CD4-positive, alpha-beta T cell treated with Interferon alpha-2 for 1 hour (primary cell): ENCODE measurements at regions not wholly inside any gene's neighbourhood (a gene's known extent, or its start where the extent isn't known, plus 50 kb on each side); places are given as distances from the start of the nearest gene placed in this dataset.

ENCODE experiments used
- DNase-seq, 2 donors: peaks; one replicate each; pipeline ENCODE4 v3.0.0-alpha.2; 2020 to 2022

GRCh38 chr3:104547031-104547430, 819.7 kb upstream of the ALCAM start:
- DNase-seq = no peak

- no peak for DNase-seq
These were observed 818.3 kb upstream of the ALCAM start for GRCh38 chr3:104548401-104548800.

- no peak for DNase-seq
These were observed 817.5 kb upstream of the ALCAM start for GRCh38 chr3:104549099-104549714.

- no peak for DNase-seq
These were observed 813.6 kb upstream of the ALCAM start for GRCh38 chr3:104553121-104553520.

GRCh38 chr3:104554425-104554824, 812.3 kb upstream of the ALCAM start:
- DNase-seq = no peak

- DNase-seq = no peak
These were observed 811.0 kb upstream of the ALCAM start for GRCh38 chr3:104555728-104556127.

- no peak for DNase-seq
These were observed 810.2 kb upstream of the ALCAM start for GRCh38 chr3:104556372-104557078.

GRCh38 chr3:104561324-104561723, 805.4 kb upstream of the ALCAM start:
- DNase-seq = no peak

- DNase-seq = peak; percentile 30 to 66
These were observed 802.6 kb upstream of the ALCAM start for GRCh38 chr3:104564045-104564643.

GRCh38 chr3:104566054-104566453, 800.7 kb upstream of the ALCAM start:
- DNase-seq = no peak

- DNase-seq = no peak
These were observed 791.1 kb upstream of the ALCAM start for GRCh38 chr3:104575634-104576033.

- DNase-seq = no peak
These were observed 788.2 kb upstream of the ALCAM start for GRCh38 chr3:104578558-104578957.

GRCh38 chr3:104582092-104582491, 784.6 kb upstream of the ALCAM start:
- no peak for DNase-seq

- no peak for DNase-seq
These were observed 782.0 kb upstream of the ALCAM start for GRCh38 chr3:104584682-104585081.

- no peak for DNase-seq
These were observed 780.4 kb upstream of the ALCAM start for GRCh38 chr3:104586344-104586743.

GRCh38 chr3:104588442-104588841, 778.3 kb upstream of the ALCAM start:
- DNase-seq = no peak

- no peak for DNase-seq
These were observed 774.9 kb upstream of the ALCAM start for GRCh38 chr3:104591776-104592175.

GRCh38 chr3:104594491-104594890, 772.2 kb upstream of the ALCAM start:
- DNase-seq = no peak

- no peak for DNase-seq
These were observed 770.7 kb upstream of the ALCAM start for GRCh38 chr3:104596054-104596453.

- peak in 1 of 2 donors; percentile 42 for DNase-seq
These were observed 770.2 kb upstream of the ALCAM start for GRCh38 chr3:104596551-104596950.

GRCh38 chr3:104598848-104599511, 767.7 kb upstream of the ALCAM start:
- DNase-seq = no peak

GRCh38 chr3:104604326-104605010, 762.2 kb upstream of the ALCAM start:
- DNase-seq = no peak

- DNase-seq = no peak
These were observed 759.9 kb upstream of the ALCAM start for GRCh38 chr3:104606812-104607211.
